Hippocampal formation (tissue), 2 donors: ENCODE measurements at regions not wholly inside any gene's neighbourhood (a gene's known extent, or its start where the extent isn't known, plus 50 kb on each side); places are given as distances from the start of the nearest gene placed in this dataset.

Source experiments
- DNase-seq, 2 donors: peaks; one replicate each; lab custom pipeline; 2025; lab: John Stamatoyannopoulos, UW

DNA sequence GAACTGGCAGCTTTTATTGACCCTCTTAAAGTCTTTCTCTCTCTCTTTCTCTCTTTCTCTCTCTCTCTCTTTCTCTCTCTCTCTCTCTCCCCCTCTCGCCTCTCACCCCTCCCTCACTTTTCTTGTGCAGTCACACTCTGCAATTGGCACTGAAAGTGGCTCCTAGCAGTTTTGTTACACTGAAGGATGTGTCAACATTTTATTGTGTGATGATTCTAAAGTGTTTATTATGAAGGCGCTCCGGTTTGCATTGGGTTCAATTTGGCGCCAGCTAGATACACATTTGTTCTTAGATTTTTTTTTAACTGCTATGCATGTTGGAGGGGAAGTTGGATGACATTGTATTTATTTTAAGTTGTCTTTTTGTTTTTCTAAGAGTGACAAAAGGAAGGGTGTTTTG, 64.0 kb upstream of the CHRM3 start:
- DNase-seq: no peak

DNA sequence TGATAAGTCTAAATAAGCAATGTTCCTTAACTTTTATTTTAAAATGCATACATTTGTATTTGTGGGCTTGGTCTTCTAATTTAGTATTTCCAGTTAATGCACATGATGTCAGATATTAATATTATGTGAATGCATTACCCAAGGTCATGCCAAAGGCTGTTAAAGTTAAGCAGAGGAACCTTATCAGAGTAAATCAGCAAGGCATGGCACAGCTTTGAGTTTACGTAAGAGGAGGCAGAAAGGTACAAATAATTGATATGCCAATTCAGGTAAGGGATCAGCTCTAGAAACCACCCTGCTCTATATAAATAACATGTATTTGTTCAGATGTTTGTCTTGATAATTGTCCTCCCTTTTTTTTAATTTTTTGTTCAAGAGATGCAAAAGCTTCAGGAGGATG, 64.5 kb upstream of the CHRM3 start:
- DNase-seq: no peak

DNA sequence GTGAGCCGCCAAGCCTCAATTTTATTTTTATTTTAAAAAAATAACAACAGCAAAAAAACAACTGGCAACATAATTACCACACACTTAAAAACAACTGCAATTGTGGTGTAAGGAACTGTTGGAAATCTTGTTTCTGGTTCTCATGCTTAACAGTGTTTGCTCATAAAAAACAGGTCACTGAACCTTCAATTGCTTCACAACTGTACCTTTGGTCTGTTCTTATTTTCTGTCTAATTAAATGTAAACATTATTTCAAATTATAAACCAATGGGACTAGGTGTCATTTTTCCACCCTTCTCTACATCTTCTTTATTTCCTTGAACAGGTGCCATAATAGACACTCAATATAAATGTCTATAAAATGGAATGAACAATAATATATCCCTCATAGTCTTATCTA, 68.4 kb upstream of the CHRM3 start:
- no peak for DNase-seq

DNA sequence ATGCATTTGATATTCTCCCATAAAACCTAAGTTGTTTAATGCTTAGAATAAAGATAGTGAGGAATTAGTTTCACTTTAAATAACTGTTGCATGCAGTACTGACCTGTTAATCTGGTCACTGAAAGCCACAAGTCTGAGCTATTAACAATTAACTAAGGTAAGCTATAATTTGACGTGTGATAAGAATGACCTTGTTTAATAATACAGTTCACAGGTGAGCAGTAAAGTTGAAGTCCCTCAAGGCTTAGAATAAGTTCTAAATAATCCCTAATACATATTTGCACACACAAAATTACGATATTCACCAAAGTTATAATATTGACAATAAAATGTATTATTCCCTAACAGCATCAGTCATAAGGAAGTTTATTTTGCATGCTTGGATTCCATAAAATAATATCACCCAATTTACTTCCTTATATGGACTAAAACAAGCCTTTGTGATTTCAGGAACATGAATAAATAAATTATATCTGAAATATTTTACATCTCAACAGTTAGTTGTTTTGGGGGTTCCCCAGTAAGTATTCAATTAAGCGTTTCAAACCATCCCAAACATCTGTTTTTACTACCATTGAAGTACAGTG, 70.6 kb upstream of the CHRM3 start:
- no peak for DNase-seq

DNA sequence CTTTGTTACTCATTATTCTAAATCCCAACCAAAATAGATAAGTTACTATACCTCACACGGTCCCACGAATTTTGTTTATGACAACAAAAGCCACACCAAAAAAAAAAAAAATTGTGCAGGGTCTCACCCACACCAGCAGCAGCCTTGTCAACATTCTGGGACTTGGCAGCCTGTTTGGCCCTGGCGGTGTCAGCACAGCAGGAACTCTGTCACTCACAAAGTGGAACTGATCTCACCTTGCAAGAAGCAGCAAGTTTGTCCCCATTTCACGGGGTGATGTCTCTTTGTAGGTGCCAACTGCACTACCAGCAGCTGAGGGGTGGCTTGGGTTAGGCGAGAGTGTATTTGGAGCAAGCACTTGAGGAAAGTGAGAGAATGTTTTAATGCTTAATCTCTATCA, 75.0 kb upstream of the CHRM3 start:
- no peak for DNase-seq

DNA sequence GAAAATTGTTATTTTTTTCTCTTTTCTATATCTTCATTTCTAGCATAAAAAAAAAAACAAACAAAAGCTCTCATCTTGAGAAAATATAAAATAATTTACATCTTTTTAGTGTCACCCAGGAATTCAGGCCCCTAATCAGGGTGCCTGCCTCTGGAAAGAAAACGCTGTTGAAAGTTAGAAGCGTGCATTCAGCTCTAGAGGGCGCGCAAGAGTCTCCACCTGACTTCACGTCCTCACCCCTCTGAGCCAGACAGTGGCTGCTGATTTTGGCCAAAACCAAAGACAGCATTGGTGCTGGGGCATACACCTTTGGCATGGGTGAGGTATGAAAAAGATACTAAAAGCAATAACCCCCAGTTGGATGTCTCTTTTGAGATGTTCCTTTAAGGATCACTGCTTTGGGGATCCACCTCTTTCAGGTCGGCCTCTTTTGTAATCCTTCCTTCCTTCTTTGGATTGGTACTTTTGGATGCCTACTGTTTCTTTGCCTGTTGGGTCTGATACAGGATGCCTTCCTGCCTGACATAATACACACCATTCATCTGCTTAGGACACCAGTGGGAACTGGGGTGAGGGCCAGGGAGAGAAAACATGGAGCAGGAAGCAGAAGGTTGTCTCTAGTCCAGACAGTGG, 77.6 kb upstream of the CHRM3 start:
- DNase-seq: peak in 1 of 2 donors; percentile 0

DNA sequence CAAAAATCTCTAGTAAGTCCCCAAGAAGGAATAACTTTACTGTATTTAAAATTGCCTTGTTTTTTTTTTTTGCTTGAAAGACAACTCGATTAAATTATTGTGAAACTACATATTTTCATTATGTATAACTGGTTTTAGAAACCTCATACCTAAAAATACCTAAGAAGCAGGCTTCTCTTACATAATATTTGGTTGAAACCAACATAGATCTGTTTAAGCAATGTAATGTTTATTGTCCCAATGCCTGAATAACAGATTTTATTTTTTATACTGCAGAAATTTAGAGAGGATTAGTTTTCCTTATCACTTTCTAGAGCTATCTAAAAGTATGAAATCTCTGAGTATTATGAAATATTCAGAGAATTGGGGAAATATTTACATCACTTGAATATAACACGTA, 78.5 kb upstream of the CHRM3 start:
- no peak for DNase-seq

DNA sequence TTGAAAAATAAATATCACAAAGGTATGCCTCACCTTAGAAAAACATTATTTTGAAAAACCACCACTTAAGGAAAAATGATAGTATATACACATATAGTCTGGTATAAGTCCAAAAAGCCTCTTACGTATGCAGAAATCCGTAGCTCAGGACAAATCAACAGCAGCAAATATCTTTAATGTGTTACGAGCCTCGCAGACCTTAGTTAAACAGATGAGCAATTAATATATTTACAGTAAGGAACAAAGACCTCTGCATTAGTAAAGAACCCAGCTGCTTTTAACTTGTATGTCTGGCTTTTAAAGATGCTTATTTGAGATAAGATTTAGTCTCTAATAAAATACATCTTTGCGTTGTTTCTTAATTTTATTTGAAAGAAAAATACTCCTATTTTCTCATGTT, 79.9 kb upstream of the CHRM3 start:
- no peak for DNase-seq

DNA sequence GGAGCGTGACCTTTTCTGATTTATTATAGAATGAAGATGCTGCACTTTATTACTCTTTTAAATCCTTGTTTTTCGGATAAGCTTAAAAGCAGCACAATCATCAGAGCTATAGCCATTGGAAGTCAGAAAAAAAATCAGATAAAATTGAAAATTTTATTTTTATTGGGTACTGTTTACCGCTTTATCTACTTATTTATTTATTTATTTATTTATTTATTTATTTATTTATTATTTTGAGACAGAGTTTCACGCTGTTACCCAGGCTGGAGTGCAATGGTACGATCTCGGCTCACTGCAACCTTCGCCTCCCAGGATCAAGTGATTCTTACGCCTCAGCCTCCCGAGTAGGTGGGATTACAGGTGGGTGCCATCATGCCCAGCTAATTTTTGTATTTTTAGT, 83.1 kb upstream of the CHRM3 start:
- DNase-seq: no peak

DNA sequence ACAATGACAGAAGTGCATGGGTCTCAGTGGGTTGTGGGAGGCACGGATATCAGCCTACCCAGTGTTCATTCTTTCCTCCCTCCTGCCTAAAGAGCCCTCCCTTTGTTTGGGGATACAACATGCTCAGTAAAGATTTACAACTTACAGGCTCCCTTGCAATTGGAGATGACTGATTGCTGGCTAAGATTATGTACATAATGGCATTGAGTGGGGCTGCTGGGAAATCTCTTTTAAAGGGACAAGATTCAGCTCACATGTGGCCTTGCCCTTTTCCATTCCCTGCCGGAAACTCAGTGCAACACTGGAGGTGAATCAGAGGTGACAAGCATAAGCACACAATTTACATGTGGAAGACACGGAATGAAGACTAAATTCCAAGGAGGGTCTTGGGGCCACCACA, 83.7 kb upstream of the CHRM3 start:
- no peak for DNase-seq

DNA sequence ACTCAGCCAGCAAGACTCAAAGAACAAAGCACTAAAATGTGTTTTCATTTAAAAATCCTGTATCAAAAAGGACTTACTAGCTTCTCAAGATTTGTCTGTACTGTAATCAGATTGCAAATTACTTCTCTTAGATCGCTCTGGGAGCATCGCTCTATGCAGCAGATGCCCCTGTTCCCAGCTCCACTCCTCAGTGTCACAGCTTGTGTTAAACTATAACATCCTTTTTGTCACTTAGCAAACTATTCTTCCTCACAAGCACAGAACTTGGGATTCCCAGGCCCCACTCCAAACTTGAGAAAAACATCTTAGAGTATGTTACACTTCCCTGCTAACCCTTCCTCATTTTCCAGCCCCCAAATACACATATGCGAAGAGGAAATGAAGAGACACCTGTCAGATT, 85.1 kb upstream of the CHRM3 start:
- DNase-seq: no peak

DNA sequence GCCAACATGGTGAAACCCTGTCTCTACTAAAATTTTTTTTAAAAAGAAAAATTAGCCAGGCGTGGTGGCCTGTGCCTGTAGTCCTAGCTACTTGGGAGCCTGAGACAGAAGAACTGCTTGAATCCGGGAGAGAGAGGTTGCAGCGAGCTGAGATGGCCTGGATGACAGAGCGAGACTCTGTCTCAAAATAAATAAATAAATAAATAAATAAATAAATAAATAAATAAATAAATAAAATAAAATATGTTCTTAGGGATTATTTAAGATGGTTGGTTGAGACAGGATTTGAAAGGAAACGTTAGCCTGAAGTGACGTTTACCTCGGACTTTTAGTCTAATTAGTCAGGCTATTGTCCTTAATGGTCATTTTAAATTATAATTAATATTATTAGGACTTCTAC, 88.5 kb upstream of the CHRM3 start:
- no peak for DNase-seq

DNA sequence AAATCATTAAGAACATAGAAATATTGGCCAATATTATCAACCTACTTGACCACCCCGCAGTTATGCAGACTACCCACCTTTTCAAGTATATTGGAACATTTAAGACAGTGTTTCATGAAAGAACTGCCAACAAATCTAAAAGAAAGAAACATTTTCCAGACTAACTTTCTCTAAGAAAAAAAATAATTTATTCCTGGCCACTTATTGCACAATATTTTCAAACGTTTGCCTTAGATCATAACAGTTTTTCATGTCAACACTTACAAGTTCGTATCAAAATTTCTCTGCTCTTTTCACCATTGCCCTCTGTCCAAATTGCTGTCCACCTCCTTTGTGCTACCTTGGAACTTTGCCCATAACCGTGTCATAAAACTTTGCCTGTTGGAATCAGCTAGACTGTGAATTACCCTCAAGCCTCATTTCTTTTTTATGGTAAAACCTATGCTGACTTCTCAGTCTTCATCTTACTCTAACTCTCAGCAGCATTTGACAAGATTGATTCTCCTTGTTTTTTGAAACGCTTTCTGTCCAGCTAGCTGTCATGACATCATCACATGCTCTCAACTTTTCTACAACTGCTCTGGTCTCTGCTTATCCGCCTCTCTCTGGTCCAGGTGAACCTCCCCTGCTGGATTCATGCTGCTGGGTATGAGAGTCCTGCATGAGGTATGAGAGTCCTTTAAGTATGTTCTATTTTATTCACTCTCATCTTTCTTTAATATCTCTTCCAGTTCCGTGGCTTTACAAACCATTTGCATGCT, 92.8 kb upstream of the CHRM3 start:
- DNase-seq: no peak

DNA sequence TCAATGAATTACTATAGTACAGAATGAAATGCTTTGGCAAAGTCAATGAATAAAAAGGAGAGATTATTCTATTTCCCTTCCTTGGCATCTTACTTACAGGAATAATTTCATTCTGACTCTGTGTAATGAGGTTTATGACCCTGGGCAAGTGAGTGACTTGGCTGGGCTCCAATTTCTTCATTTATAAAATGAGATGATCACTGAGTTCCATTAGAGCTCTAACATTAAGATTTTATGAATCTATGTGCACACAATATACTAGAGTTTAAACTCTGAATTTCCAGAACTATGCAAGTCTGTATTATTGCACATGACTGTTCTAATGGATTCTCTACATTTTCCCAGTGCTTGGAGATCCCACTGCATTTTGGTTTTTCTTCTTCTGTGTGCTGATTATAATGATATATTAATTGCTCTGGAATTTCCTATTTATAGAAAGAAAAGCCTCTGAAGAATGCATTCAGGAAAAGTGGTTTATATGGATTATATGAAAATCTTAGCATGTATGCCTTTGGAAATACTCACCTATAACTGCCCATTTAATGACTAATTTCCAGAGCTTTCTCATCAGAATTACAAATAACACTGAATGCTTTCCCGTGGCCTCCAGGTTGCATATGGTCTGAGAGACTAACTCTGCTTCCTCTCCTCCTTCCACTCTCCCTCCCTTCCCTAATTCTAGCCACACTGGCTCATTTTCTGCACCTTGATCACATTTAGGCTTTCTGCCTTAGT, 97.4 kb upstream of the CHRM3 start:
- no peak for DNase-seq

DNA sequence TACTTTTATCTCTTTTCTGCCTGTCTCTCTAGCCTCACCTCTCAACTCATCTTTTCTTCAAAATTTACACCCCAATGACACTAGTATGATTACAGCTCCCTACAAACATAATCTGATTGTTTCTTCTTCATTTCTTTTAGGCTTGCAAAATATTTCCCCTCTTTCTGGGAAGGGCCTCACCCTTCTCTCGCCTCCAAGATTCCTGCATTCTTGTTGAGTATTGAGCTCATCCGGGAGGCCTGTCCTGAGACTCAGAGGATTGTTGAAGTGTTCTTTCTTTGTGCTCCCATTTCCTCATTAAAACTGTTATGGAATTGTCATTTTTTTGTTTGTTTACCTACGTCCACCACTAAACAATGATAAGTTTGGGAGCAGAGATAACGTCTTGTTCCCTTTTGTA, 99.1 kb upstream of the CHRM3 start:
- DNase-seq: no peak

DNA sequence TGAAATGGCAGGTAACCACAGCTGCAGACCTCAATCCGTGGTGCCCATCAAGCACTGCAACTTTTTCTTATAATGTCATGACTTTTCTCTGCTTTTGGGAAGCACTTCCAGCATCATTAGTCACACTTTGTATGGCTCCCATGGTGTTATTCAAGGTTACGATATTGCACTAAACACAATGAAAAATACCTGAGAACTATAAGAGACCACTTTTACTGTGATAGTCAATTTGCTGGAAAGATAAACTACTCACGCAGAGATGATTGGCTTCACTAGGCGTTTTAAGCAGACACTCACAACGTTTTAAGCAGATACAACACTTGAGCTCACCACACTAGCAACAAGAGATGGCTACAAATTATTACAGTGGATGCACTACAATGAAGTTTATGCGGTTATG, 103.2 kb upstream of the CHRM3 start:
- no peak for DNase-seq

DNA sequence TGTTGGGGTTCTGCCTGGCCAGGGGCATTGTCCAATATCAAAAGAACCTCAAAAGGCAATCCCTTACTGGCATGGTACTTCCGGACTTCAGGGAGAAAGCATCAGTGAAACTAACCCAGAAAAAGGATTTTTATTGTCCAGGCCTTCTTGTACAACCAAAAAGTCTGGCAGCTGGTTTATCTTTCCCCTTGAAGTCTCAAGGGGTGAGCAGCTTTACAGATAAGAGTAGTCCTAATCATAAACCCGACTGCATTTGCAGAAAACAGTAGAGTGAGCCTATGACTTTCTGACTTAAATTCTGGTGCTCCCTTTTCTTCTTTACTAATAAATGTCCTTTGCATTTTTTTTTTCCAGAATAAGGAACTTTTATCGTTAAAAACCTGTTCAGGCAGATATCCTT, 104.0 kb upstream of the CHRM3 start:
- DNase-seq: no peak

DNA sequence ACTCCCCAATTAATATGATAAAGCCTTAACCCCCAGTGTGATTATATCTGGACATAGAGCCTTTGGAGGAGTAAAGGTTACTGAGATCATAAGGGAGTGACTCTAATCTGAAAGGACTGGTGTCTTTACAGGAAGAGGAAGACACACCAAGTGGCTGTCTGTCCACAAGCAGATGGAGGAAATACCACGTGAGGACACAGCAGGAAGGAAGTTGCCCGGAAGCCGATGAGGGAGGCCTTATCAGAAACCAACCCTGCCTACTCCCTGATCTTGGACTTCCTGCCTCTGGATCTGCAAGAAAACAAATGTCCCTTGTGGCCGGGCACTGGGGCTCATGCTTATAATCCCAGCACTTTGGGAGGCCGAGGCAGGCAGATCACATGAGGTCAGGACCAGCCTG, 110.3 kb upstream of the CHRM3 start:
- DNase-seq: no peak

DNA sequence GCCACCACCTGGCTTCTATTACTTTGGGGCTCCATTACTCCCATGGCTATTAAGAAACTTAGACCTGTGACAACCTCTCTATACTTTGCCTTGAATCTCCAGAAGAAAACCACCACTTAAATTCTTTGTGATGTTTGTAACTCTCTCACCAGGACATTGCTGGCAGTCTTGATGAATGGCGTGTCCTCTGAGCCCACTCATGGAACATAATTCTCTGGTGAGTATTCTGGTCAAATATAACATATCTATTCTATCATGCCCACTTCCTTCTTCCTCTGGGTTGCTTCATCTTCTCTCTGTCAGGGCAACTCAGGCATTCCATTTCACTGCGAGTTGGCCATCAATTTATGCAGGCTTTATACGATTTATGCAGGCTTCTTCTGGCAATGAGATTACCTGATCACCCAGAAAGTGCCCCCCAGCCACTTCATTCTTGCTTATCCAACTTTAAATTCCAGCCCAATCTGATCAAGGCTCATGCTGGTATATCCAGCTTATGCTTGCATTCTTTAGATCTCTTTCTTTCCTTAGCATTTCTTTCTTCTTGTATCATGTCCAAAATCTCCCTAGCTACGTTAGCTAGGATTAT, 112.0 kb upstream of the CHRM3 start:
- DNase-seq: no peak

DNA sequence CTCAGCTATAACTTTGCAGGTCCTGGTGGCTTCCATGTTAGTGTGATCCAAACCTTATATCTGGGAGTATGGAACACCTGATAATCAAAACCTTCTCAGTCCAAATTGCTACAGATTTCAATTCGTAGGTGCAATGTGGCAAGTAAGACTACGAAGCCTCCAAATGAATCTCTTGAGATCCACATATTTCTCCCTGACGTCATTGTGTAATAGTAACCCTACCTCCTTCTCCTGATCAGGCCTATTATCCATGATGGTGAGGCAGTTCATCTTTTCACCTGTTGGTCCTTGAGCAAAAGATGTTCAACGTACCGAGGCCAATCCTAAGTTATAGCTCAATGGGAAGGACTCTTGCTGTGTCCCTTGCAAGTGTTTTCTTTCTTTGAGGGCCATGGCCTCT, 115.9 kb upstream of the CHRM3 start:
- DNase-seq: no peak

DNA sequence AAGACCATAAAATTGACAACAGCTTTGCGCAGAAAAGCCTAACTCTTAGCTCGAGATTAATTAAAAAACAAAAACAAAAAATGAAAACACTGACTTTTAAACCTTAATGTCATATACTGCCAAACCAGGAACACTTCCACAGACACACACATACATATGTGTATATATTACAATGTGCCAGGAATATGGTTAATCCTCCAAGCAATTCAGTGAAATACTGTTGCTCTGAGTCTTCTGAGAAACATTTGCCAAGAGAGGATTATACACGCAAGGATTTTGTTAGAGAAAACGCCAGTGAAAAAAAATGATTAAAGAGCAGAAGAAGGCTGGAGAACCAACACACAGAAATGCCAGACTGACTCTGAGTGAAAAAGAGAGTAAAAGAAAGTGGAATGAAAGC, 116.7 kb upstream of the CHRM3 start:
- no peak for DNase-seq

DNA sequence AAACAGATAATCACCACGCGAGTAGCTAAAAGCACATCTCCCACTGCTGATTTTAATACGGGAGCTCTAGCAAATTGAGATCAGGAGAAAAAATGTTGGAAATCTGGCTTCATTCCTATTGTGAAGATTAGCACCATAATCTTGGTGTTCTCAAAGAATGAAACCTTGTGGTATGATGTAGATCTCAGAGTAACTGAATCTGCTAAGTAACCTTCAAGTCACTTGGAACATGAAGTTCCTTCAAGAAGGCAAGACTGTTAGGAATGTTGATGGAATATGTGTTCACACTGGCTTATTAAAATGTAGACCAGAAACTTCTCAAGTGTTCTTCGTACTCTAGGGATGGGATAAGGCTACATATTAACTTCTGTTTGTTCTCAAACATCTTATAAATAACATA, 117.4 kb upstream of the CHRM3 start:
- DNase-seq: no peak

DNA sequence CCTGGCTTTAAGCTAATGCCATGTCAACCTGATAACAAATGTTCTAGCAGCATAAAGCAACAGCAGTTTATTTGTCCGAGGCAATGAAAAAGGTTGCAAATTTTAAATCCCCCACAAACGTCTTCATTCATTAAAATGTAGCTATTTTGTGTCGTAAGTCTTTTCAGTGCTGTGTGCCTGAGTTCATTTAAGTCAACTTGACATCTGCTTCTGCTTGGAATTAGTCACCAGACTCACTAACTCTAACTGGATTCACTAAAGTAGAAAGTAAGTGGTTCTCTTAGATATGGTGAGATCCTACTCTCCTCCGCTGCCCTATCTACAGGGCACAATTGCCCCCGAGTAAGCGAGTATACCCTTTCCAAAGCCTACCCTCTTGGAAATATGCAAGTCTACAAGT, 118.4 kb upstream of the CHRM3 start:
- DNase-seq: no peak
